Spinal cord (tissue), 9 donors: ENCODE measurements at regions not wholly inside any gene's neighbourhood (a gene's known extent, or its start where the extent isn't known, plus 50 kb on each side); places are given as distances from the start of the nearest gene placed in this dataset.

Source experiments
- DNase-seq, 6 donors: peaks; one replicate each; pipeline versions ENCODE4 v3.0.0 to v3.0.0-alpha.2; 2013 to 2015; ENCODE audit warnings: low spot score in 6 of 6, low read depth in 4 of 6
- H3K27ac ChIP-seq: one replicate; pipeline ENCODE4 v1.5.1; 2013; ENCODE audit warnings: low read depth, low read length, control low read depth
- H3K27me3 ChIP-seq: one replicate; pipeline ENCODE4 v1.6.1; 2013; ENCODE audit warnings: low read length; ENCODE audit not compliant: control insufficient read depth, insufficient read depth
- H3K36me3 ChIP-seq: one replicate; pipeline ENCODE4 v1.6.1; 2013; ENCODE audit warnings: low read length; ENCODE audit not compliant: control insufficient read depth, insufficient read depth
- H3K4me1 ChIP-seq: one replicate; pipeline ENCODE4 v1.6.1; 2013; ENCODE audit warnings: low read length; ENCODE audit not compliant: control insufficient read depth, insufficient read depth
- H3K4me3 ChIP-seq: one replicate; pipeline ENCODE4 v1.5.1; 2013; ENCODE audit warnings: low read depth, low read length, control low read depth
- H3K9me3 ChIP-seq: one replicate; pipeline ENCODE4 v1.6.1; 2013; ENCODE audit warnings: low read length; ENCODE audit not compliant: control insufficient read depth, insufficient read depth
- WGBS: methylation state at CpG from one replicate; pipeline ENCODE4 v1.1.5; 2013; ENCODE audit warnings: missing lambda C conversion rate; ENCODE audit not compliant: insufficient coverage; 5-methylcytosine and 5-hydroxymethylcytosine counted together
- donor health status: healthy.

- Histone ChIP-seq H3K27ac (no peak overlapping the region), H3K36me3 (no peaks in the 10 kb centered on the region), H3K4me1 (no peaks in the 10 kb centered on the region), H3K27me3 (no peaks in the 10 kb centered on the region), H3K9me3 (no peaks in the 10 kb centered on the region), H3K4me3 (no peak overlapping the region)
- no peak for DNase-seq
Measured at GRCh38 chr4:125390727-125391126, 76.0 kb downstream of the FAT4 start.

DNA sequence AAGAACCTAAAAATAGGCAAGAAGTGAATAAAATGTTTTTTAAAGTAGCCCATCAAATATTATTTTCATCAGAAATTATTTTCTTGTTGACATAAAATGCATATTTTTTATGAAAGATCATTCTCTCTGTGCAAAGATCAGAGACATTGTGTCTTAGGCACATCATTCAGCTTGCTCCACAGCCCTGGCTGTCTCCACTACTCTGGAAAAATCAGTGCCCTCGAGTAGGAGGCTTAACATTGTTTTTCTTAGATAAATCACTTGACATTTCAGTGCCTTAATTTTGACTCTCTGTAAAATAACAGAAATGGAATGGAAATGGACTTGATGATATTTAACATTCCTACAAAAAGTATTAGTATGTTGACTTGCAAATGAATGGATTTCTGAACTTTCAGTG is 77.9 kb downstream of the FAT4 start:
- no peaks in the 10 kb centered on the region for H3K9me3 ChIP-seq
- no peaks in the 10 kb centered on the region for H3K36me3 ChIP-seq
- H3K4me1 ChIP-seq = no peaks in the 10 kb centered on the region
- no peaks in the 10 kb centered on the region for H3K27me3 ChIP-seq
- no CpG with 5 or more reads among the region's 1 CpG for WGBS
- no peak overlapping the region for H3K27ac ChIP-seq
- DNase-seq = no peak
- no peak overlapping the region for H3K4me3 ChIP-seq

- H3K36me3 ChIP-seq = no peaks in the 10 kb centered on the region
- H3K27me3 ChIP-seq = no peaks in the 10 kb centered on the region
- no peaks in the 10 kb centered on the region for H3K9me3 ChIP-seq
- no peak overlapping the region for H3K27ac ChIP-seq
- H3K4me3 ChIP-seq = no peak overlapping the region
- WGBS = no CpG with 5 or more reads among the region's 2 CpGs
- H3K4me1 ChIP-seq = no peaks in the 10 kb centered on the region
- DNase-seq = no peak
Measured at GRCh38 chr4:125393825-125394224, 79.1 kb downstream of the FAT4 start.

DNA sequence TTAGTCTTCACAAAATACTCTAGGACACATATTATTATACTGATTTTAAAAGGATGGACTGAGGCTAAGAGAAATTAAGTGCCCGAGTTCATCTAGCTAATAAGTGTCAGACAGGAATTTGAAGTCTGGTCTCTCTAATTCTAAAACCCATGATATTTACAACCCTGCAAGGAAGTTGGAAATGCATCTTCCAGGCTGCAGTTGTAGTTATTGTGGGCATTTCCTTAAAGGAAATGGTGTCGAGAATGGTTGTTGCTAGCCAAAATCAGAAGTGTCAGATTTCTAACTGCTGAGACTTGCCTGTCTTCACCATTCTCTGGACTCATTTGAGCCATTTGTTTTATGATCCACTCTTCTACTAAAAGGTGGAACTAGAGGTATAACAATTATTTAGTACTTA is 82.5 kb downstream of the FAT4 start:
- WGBS = no CpG with 5 or more reads among the region's 2 CpGs
- Histone ChIP-seq H3K27ac (no peak overlapping the region), H3K27me3 (no peaks in the 10 kb centered on the region), H3K4me1 (no peaks in the 10 kb centered on the region), H3K36me3 (no peaks in the 10 kb centered on the region), H3K9me3 (no peaks in the 10 kb centered on the region), H3K4me3 (no peak overlapping the region)
- no peak for DNase-seq

DNA sequence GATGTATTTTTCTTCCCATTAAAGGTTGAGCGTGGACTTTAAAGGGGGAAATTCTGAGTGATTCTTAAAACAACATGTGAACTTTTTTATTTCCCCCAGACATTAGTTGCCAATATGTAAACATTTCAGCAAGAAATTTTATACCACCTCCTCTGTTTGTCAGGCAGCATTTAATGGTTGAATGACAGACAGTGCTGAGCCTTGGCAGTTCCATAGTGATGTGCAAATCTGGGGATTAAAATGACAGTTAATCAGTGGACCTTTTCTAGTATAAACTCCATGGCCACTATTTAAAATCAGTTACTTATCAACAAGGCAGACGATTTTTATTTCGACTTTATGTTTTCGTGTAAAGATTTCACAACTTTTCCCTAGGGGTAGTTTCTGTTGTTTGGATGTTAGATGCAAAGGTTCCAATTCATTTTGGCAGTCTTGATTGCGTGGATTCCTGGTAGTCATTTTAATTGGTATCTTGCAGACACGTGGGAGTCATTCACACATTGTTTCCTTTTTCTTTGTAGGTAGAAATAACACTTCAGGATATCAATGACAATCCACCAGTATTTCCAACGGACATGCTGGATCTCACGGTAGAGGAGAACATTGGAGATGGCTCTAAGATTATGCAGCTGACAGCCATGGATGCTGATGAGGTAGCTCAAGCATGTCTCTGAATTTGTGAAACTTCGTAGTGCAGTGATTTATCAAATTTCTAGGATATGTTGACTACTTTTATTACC is 83.7 kb downstream of the FAT4 start:
- peak in 1 of 6 donors; percentile 28 for DNase-seq
- H3K27me3 ChIP-seq = no peaks in the 10 kb centered on the region
- no peaks in the 10 kb centered on the region for H3K4me1 ChIP-seq
- H3K27ac ChIP-seq = no peak overlapping the region
- no peaks in the 10 kb centered on the region for H3K9me3 ChIP-seq
- no CpG with 5 or more reads among the region's 9 CpGs for WGBS
- no peak overlapping the region for H3K4me3 ChIP-seq
- no peaks in the 10 kb centered on the region for H3K36me3 ChIP-seq

GRCh38 chr4:125400756-125401155 is 86.0 kb downstream of the FAT4 start:
- no peaks in the 10 kb centered on the region for H3K27me3 ChIP-seq
- H3K9me3 ChIP-seq = no peaks in the 10 kb centered on the region
- H3K4me3 ChIP-seq = no peak overlapping the region
- no peak overlapping the region for H3K27ac ChIP-seq
- WGBS = no CpG with 5 or more reads among the region's 3 CpGs
- H3K36me3 ChIP-seq = no peaks in the 10 kb centered on the region
- DNase-seq = no peak
- no peaks in the 10 kb centered on the region for H3K4me1 ChIP-seq

DNA sequence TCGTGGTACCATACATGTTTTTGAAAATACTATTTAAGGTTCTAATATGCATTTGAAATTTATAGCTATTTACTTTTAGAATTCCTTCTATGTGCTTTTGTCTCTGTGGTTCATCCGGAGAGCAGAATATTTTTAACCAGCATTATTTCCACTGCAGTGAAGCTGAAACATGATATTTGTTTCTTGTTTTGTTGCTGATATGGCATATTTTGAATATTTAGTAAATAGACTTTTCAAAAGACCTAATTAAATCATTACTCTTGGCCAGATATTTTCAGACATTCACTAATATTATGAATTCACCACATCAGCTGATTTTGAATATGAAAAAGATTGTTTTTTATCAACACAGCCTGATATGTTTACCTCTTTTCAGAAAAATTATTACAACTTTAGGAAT is 87.0 kb downstream of the FAT4 start:
- H3K4me3 ChIP-seq = no peak overlapping the region
- no peak for DNase-seq
- H3K9me3 ChIP-seq = no peaks in the 10 kb centered on the region
- H3K36me3 ChIP-seq = no peaks in the 10 kb centered on the region
- no peak overlapping the region for H3K27ac ChIP-seq
- H3K27me3 ChIP-seq = no peaks in the 10 kb centered on the region
- no CpG with 5 or more reads among the region's 2 CpGs for WGBS
- H3K4me1 ChIP-seq = no peaks in the 10 kb centered on the region

DNA sequence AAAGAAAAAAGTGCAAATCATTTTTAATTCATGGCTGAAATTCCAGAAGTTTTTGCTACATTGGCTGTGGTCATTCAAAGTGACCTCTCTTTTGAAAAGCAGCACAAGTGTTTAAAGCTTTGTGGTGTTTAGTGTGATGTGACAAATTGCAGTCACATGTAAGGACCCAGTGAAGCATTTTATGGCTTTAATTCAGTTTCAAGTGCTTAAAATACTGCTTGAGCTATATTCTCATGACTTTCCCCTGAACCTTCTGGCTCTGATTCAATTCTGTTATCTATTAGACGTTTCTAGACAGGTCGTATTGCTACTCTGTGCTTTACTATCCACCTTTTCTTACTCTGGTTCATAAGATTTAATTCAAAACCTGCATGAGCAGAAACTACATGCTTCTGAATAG is 105.8 kb downstream of the FAT4 start:
- H3K4me3 ChIP-seq = no peak overlapping the region
- H3K27me3 ChIP-seq = no peaks in the 10 kb centered on the region
- no CpG with 5 or more reads among the region's 2 CpGs for WGBS
- peak in 4 of 6 donors; percentile 11 to 76 (median 24) for DNase-seq
- H3K9me3 ChIP-seq = peaks cover 1% of the 10 kb centered on the region
- H3K27ac ChIP-seq = no peak overlapping the region
- no peaks in the 10 kb centered on the region for H3K4me1 ChIP-seq
- peaks cover 4% of the 10 kb centered on the region for H3K36me3 ChIP-seq

- H3K4me1 ChIP-seq = no peaks in the 10 kb centered on the region
- H3K27me3 ChIP-seq = no peaks in the 10 kb centered on the region
- WGBS = 78% methylated on average over 1 of the region's 1 CpG
- no peak overlapping the region for H3K4me3 ChIP-seq
- no peak overlapping the region for H3K27ac ChIP-seq
- peaks cover under 1% of the 10 kb centered on the region for H3K36me3 ChIP-seq
- peaks cover 1% of the 10 kb centered on the region for H3K9me3 ChIP-seq
- no peak for DNase-seq
Measured at GRCh38 chr4:125421547-125421946, 106.8 kb downstream of the FAT4 start.

DNA sequence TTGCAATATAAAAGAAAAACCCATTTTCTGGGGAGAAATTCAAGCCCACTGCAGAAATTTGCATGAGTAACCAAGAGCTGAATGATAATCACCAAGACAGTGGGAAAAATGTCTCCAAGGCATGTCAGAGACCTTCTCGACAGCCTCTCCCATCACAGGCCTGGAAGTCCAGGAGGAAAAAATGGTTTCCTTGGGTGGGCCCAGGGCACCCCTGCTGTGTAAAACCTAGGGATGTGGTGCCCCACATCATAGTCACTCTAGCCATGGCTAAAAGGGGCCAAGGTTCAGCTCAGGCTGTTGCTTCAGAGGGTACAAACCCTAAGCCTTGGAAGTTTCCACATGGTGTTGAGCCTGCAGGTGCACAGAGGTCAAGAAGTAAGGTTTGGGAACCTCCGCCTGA is 108.4 kb downstream of the FAT4 start:
- Histone ChIP-seq H3K4me1 (no peaks in the 10 kb centered on the region), H3K27ac (no peak overlapping the region), H3K36me3 (no peaks in the 10 kb centered on the region), H3K4me3 (no peak overlapping the region), H3K27me3 (no peaks in the 10 kb centered on the region), H3K9me3 (peaks cover 1% of the 10 kb centered on the region)
- WGBS = 100% methylated on average over 1 of the region's 2 CpGs
- DNase-seq = no peak
